HG02885 (cell line): ENCODE measurements at regions not wholly inside any gene's neighbourhood (a gene's known extent, or its start where the extent isn't known, plus 50 kb on each side); places are given as distances from the start of the nearest gene placed in this dataset.
A peak's percentile ranks its signal among the peaks of the same experiment; 100 is the strongest.

ENCODE experiments used
- ATAC-seq: cut with Tn5 transposase; IDR thresholded peaks from one replicate; pipeline ENCODE4 v1.9.1; 2021; ENCODE audit warnings: mild to moderate bottlenecking; ENCODE audit not compliant: unreplicated experiment, poor library complexity

DNA sequence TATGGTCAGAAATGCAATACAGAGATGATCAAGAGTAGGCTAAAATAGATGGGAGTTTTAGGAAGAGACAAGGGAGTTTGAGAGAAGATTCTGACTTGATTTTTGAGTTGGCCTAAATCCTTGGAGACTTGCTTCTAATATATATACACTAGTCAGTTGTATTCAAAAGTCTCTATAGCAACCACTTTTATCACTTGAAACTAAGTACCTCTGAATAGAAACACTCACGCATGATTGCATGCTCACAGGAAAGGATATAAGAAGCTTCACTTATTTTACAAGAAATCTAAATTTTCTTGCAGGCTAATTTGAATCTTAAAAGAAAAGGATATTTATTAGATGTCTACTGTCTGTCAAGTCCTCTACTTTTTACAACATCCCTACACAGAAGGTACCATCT, 316.8 kb downstream of the SNAPC1 start:
- peak; percentile 50 for ATAC-seq

DNA sequence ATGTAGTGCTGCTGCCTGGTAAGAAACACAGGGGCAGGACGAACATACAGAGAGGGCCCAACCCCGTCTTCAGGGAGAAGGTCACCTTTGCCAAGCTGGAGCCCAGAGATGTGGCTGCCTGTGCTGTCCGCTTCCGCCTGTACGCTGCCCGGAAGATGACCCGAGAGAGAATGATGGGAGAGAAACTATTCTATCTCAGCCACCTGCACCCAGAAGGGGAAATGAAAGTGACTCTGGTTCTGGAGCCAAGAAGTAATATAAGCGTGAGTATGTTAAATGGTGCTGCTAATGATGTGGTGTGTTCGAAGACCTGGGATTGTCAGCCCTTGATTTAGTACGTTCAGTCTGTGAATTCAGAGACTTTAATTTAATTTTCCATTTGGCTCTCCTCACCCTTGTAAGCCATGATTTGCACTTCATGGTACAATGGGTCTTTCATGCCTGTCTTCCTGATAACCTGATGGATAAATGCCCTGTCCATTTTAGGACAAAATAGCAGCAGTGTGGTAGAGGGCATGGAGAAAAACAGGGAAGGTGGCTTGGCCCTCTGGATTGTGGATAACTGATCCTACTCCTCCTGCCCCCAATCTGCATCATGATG, 318.9 kb downstream of the SNAPC1 start:
- ATAC-seq, result peak; percentile 95

DNA sequence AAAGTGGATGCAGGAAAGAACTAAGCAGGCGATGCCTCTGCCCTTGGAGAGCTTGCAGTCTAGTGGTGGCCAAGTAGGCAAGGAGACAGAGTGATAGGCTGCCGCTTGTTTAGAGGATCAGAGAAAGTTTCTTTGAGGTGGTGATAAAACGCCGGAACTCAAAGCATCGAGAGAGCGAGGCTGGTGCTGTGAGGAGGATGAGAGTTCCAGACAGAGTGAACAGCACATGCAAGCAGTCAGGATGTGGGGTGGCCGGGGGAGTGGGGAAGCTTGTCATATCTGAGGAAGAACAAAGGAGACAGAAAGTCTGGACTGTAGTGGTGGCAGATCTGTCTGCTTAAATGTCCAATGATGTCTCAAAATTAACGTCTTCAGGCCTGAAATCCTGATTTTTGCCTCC, 319.7 kb downstream of the SNAPC1 start:
- ATAC-seq, result no peak

DNA sequence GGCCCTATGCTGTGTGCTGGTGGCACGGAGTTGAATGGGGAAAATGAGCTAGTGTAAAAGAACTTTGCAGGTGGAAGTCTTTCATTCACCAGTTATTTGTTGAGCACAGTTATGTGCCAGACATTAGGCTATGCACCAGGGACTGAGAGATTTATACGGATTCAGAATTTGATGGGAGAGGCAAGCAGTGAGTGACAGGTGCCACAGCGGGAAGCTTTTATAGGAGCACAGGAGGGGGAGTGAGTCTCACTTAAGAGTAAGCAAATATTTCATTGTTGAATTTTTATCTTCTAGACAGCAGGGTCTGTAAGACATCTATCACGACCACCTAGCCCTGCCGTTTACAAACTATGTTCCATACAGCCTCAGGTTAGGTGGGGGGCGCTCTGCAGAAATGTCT, 320.6 kb downstream of the SNAPC1 start:
- ATAC-seq, result no peak

DNA sequence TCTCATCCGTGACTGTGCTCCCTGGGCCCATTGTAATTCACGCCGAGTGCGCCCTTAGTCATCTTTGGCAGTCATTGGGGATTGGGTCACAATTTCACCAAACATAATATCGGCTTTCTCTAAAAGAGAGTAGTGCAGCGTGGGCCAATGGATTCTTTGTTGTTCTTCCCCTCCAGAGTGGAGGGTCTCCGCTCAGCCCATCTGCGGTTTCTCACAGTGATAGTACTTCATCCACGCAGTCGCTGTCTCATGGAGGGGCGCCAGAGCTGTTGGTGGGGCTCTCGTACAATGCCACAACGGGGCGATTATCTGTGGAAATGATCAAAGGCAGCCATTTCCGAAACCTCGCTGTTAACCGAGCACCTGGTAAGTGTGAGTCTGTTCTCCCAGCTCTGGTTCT, 321.8 kb downstream of the SNAPC1 start:
- ATAC-seq, result no peak

DNA sequence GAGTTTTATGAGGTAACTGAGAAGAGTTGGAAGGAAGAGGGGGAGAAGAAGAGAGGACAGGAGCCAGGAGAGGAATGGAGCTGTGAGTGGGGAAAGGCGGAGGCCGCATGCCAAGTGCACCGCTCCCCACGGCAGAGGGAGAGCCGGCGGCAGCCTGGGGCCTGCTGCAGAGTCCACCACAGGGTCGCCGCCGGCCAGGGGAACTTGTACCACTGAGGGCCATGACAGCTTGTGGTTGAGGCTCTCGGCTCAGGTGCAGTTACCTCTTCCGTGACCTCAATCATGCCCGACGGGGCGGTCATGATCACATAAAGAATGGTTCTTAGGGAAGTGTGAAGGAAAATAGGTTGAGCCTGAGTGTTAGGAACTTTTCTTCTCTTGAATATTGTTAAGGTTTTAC, 325.0 kb downstream of the SNAPC1 start:
- no peak for ATAC-seq

DNA sequence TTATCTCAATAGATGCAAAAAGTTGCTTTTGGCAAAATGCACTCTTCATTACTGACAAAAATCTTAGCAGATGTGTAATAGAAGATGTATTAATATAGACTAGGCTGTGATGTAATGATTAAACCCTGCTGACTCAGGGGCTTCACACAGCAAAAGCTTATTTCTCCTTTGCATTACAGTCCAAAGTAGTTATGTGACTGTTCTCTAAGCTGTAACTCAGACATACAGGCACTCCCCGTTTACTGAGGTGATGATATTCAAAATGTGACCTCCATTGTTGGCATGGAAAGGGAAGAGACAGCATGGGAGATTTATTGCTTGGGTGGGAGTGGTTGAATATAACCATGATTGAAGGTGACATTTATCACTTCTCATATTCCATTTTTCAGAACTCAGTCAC, 331.5 kb downstream of the SNAPC1 start:
- no peak for ATAC-seq

DNA sequence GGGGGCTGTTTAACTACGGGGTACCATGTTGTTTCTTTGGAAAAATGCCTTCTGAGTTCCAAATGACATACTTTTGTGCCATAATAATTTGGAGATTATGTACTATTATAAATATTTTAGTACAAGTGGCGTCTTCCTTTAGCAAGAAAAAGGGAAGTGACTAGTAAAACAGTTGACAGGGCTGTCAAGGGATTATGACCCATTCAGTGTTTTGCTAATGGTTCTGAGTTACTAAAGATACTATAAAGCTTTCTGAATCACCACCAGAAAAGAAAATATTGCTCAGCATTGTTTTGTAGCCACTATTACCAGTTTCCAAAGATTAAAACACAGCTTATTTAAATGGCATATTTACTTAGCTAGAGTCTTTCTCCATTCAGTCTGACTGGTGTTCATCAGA, 334.9 kb downstream of the SNAPC1 start:
- no peak for ATAC-seq

DNA sequence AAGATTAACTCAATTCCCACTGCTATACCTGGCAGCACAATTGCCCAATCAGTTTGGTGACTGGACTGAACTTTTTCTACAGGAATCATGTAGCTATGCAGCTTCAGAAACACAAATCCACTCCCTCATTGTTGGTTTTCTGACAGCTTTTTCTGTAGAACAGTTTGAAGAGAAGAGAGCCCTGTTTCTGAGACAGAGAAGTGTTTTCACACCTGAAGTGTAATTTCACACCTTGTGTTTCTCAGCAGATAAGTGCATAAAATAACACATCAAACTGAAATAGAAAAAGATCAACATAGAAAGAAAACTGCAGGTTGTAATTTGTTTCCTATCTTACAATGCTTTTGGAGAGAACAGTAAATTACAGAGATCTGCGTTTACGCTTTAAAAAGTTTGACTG, 335.6 kb downstream of the SNAPC1 start:
- no peak for ATAC-seq

DNA sequence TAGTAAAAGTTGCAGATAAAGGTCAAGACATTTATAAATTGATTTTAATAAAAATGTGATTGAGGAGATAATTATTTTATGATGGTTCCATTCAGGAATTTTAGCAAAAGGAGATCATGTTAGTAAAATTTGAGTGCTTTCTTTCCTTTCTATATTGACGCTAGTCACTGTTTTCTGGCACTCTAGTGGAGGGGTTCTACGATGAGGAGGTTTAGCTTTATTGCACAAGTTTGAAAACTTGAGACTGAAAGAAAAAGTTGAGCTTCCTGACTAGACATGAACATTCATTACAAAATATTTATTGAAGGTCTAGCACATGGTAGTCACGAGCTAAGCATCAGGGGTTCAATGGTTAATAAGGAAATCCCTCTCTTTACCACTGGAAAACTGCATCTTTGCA, 336.1 kb downstream of the SNAPC1 start:
- ATAC-seq, result no peak

DNA sequence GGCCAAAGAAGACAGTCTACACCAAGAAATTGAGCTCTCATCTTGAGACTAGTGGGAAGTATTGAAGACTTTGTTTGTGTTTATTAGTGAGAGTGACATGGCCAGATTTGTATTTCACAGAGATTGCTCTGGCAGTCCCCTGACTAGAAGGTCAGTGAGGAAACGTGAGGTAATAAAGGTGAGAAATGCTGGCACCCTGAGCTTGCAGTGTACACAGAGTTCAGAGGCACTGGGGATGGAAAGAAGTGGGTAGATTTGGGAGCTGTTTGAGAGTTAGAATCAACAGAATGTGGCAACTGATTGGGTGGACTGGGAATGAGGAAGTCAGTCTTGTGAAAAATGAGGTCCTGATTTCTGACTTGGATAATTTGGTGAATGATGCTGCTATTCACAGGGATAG, 336.9 kb downstream of the SNAPC1 start:
- no peak for ATAC-seq

DNA sequence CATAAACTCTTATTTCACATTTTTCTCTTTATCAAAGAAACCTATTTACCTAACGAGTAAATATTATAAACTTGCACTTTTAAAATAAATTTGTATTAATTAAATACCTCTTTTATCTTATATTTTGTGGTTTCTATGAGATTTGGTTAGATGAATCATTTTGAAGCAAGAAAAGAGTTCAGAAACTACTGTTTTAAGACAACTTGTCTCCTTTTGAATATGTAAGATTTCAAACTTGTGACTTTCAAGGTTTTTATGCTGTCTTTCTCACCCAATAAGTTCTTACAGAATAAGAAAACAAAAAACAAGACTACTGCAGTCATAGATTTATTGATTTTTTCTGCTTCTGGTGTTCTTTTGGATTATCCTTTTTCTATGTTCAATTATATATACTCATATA, 339.0 kb downstream of the SNAPC1 start:
- ATAC-seq, result no peak

DNA sequence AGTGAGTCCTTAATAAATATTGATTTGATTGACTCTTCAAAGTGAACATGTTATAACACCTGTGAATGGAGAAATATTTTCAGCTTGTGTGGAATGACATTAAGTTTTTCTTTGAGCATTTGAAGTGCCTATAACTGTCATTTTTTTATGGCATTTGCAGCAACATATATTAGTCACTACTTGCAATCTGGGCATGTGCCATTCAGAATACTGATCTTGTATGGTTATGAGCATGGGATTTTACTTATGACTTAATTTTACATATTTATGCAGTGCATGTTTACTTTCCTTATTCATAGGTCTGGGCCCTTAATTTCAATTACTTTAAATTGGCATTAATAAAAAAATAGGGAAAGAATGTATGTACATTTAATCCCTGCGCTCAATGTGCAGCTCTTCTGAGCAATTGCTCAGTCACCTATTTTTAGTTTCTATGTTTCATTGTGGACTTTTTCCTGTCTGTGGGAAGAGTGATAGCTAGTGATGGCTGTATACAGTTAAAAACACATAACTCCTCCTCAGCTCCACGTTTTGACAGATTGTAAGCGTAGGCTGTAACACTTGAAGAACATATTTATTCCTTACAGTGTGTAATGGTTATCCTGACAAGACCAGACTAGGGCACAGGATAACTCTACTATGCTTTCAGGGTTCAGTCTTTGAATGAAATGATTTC, 339.6 kb downstream of the SNAPC1 start:
- ATAC-seq, result no peak

DNA sequence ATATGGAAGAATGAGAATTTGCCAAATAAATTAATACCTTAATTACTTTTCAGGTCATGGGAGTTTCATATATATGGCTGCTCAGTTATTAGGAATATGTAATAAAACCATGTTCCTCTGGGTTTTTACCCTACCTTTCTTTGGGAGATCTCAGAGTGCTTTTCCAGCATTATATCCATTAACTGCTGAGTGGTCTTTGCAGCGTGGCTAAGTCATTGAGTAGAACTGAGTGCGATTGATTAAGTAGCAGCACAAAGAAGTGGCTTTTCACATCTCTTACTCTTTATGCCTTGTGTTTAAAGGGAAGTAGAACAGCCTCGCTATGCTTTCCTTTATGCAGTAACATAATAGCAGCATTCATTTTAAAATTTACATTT, 340.1 kb downstream of the SNAPC1 start:
- no peak for ATAC-seq

DNA sequence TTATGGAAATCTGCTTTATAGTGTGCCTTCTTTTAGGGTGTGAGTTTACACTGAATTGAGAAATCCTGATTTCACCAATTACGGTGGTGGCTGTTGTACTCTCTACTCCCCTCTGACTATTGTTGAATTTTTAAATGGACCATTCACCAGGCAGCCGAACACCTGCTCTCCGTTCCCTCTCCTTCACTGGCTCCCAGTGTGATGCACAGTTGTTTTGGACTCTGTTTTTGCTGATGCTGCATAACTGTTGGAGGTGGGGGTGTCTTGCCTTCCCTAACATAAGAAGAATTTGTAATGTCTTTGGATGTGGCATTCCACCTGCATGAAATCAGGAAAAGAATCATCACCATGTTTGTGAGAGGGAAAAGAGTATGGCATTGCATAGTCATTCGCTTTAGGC, 341.2 kb downstream of the SNAPC1 start:
- ATAC-seq, result no peak

DNA sequence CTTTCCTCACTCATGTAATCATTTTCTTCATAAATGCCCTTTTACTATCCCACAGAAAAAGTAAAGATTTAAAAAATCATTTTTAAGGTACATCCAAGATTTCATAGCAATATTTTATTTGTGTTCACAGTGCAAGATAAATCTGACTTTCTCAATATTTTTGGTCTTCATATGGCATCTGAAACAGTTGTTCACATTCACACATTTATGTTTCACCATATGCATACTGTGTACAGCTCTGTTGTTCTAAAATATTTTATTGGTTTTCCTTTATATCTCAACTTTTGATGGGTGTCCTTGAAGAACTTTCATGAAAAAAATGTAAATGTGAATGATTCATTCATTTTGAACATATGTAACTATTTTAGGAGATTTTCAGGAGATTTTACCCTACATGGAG, 348.7 kb downstream of the SNAPC1 start:
- ATAC-seq, result no peak

DNA sequence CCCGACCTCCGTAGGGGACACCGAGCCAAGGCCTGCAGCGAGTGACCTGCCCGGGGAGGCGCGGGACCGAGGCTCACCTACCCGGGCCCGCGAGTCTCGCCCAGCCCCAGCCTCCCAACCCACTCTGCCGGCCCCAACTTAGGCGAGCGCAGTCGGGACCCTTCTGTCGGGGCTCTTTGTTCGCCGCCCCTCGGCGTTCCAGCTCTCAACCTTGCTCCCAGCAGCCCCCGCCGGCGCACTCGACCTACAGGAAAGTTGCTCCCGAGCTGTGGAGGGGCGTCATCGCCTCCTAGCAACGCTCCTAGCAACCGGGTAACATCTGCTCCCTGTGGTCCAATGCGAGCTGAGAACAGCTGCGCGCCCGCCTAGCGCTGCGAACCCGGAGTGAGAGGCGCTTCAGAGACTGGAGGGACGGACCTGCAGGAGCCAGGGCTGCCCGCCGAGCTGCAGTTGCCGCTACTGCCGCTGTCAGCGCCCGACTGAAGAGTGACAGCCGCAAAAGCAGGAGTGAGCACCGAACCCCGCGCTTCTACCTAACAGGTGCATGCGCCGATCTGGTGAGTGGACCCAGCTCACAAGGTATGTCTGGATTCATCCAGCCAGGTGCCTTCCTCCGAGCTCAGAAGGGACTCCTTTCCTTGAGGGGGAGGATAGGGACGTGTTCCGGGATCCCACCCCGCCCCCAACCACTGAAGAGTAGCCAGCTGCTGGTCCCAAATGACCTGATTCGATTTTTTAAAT, 355.0 kb downstream of the SNAPC1 start:
- peak; percentile 95 for ATAC-seq

DNA sequence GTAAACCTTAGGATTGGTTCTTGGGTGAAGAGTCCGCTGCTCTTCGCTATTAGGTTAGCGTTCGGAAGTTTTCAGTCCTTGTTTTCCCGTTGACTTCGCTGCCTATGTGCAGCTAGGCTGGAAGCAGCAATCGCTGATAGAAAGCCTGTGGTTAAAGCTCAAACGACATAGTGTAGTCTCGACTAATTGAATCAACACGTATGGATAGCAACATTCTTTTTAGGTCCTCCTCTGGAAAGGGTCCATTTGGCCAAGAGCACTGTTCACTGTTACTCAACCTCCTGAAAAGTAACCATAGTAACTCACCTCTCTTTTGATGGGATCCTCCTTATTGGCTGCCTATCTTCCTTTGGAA, 355.5 kb downstream of the SNAPC1 start:
- no peak for ATAC-seq

DNA sequence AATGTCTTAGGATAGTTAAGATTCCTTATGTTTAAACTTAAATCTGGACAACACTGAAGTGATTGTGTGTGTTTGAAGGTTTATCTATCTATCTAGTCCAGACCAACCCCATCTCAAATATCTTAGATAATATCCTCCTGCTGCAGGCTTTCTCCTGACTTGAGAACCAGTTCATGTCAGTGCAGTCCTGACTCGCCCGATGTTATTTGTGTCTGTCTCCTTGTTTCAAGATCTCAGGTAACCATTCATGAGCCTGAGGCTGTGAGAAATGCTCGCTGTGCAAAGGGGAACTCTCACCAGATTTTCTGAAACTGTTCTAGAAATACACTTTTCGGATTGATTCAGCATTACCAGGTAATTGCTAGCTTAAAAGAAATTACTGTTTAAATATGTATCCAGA, 356.2 kb downstream of the SNAPC1 start:
- no peak for ATAC-seq

DNA sequence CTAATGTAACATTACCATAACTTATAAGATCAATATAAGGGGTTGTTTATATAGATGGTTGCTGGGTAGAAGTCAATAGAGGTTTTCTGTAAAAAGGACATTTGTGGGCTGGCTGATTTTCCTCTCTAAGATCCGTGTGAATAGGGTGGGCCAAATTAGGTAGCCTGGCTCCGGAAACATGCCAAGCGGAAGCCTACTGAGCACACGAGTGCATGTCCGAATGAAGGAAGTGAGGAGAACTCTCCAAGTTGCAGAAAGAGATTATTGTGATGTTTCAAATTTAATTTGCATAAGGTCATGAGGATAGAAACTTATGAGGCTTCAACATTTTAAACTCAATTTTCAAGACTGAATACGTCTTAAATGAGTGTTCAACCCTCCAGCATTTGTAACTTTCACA, 356.7 kb downstream of the SNAPC1 start:
- no peak for ATAC-seq

DNA sequence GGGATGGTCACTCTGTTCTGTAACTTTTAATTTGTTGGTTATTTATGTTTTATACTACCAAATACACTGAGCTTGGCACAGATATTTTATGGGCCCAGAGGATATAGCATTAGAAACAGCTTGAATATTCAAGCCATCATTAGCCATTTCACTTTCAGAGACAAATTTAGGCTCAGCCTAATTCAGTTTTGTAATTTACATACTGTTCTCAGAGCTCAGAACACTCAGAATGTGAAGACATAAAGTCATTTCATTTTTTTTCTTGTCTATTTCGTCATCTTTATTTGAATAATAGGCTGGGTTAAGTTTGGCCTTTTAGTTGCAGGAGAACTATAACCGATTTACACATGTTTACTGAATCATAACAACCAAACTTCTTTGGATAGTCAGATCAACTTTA, 361.7 kb downstream of the SNAPC1 start:
- ATAC-seq, result peak; percentile 73

DNA sequence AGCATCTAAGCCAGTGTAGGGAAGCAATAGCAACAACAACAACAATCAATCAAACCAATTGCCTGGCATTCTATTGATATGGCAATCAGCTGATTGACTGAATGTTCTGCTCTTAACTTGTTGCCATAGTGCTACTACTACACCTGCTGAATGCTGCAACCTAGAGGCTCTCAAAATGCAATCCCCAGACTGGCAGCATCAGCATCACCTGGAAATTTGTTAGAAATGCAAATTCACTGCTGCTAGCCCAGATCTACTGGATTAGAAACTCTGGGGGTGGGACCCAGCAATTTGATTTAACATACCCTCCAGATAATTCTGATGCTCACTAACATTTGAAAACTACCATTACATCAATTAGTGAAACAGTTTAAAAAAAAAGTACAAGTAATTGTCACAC, 363.6 kb downstream of the SNAPC1 start:
- no peak for ATAC-seq
